Stimulated activated CD4-positive, alpha-beta T cell treated with anti-CD3 and anti-CD28 coated beads, Interleukin-1b, Interleukin-23, amount 100 ng/mL, for 48 hours (primary cell): ENCODE measurements at regions not wholly inside any gene's neighbourhood (a gene's known extent, or its start where the extent isn't known, plus 50 kb on each side); places are given as distances from the start of the nearest gene placed in this dataset.
A peak's percentile ranks its signal among the peaks of the same experiment; 100 is the strongest.
"Not testable (repeated sequence)": the region's sequence is repeated elsewhere in the genome, so short reads cannot be mapped to it uniquely, and the experiment has no call there.

Experiments used
- DNase-seq: peaks from one replicate; pipeline ENCODE4 v3.0.0-alpha.2; 2020

- peak; percentile 69 for DNase-seq
Observed at GRCh38 chr16:22436823-22437652, 62.6 kb upstream of the CDR2 start.

- not testable (repeated sequence) for DNase-seq
Observed at GRCh38 chr16:22436326-22436822, 62.0 kb upstream of the CDR2 start.

- DNase-seq: not testable (repeated sequence)
Observed at GRCh38 chr16:22431314-22431713, 56.9 kb upstream of the CDR2 start.

GRCh38 chr16:22428654-22429053, 54.2 kb upstream of the CDR2 start:
- no peak for DNase-seq

- no peak for DNase-seq
Observed at GRCh38 chr16:22427556-22427955, 53.1 kb upstream of the CDR2 start.

GRCh38 chr16:22425847-22426246, 51.4 kb upstream of the CDR2 start:
- DNase-seq: no peak

GRCh38 chr16:22425036-22425801, 50.8 kb upstream of the CDR2 start:
- DNase-seq: no peak

- DNase-seq: no peak
Observed at GRCh38 chr16:22424161-22424937, 49.9 kb upstream of the CDR2 start.
